NCI-H1417 treated with DMSO at 0.1 percent for 48 hours (cell line): ENCODE measurements at regions not wholly inside any gene's neighbourhood (a gene's known extent, or its start where the extent isn't known, plus 50 kb on each side); places are given as distances from the start of the nearest gene placed in this dataset.
"Not testable (repeated sequence)": the region's sequence is repeated elsewhere in the genome, so short reads cannot be mapped to it uniquely, and the experiment has no call there.

ENCODE experiments used
- DNase-seq: peaks from one replicate; lab custom pipeline; 2025; lab: John Stamatoyannopoulos, UW

- DNase-seq = not testable (repeated sequence)
Observed at GRCh38 chr17:26936645-26937044, 357.3 kb upstream of the WSB1 start.

DNA sequence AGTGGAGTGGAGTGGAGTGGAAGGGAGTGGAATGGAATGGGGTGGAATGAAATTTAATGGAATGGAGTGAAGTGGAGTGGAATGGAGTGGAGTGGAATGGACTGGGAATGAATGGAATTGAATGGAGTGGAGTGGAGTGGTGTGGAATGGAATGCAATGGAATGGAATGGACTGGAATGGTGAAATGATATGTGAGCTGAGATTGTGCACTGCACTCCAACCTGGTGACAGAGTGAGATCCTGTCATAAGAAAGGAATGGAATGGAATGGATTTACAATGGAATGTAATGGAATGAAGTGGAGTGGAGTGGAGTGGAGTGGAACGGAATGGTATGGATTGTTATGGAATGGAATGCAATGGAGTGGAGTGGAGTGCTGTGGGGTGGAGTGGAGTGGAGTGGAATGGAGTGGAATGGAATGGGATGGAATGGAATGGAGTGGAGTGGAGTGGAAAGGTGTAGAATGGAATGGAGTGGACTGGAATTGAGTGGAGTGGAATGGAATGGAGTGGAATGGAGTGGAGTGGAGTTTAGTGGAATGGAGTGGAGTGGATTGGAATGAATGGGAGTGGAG is 356.1 kb upstream of the WSB1 start:
- DNase-seq = not testable (repeated sequence)

GRCh38 chr17:26939755-26940154 is 354.2 kb upstream of the WSB1 start:
- not testable (repeated sequence) for DNase-seq

- DNase-seq = not testable (repeated sequence)
Observed at GRCh38 chr17:26940587-26940986, 353.3 kb upstream of the WSB1 start.

DNA sequence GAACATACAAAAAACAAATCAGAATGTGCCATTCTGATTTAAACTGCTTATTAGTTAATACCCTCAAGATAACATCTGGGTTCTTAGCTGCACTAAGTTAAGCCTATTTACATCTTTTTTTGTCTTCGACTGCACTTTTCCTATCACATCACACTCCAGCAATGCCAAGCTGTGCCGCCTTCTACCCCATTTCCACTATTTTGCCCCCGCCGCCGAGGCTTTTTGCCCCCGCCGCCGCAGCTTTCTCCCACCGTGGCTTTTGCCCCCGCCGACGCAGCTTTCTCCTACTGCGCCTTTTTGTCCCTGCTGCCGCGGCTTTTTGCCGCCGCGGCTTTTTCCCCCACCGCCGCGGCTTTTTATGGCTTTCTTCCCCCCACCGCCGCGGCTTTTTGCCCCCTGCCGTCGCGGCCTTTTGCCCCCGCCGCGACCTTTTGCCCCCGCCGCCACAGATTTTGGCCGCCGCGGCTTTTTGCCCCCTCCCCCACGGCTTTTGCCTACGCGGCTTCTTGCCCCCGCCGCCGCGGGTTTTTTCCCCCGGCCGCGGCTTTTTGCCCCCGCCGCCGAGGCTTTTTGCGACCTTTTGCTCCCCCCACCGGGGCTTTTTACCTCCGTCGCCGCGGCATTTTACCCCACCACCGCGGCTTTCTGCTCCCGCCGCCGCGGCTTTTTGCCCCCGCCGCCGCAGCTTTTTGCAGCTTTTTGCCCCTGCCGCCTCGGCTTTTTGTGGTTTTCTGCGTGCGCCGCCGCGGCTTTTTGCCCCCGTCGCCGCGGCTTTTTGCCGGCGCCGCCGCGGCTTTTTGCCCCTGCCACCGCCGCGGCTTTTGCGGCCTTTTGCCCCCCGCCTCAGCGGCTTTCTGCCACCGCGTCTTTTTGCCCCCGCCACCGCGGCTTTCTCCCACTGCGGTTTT is 331.4 kb upstream of the WSB1 start:
- no peak for DNase-seq

DNA sequence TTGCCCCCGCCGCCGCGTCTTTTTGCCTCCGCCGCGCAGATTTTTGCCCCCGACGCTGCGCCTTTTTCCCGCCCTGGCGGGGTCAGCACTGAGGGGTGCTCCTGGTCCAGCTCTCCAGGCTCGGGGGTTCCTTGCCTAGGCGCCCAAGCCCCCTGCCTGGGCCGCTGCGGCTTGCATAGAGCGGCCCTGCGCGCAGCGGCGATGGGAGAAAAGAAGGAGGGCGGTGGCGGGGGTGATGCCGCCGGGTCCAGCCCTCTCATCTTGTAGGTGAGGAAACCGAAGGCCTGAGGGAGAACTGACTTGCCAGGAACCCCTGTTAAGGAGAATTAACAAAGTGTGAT is 330.8 kb upstream of the WSB1 start:
- no peak for DNase-seq

DNA sequence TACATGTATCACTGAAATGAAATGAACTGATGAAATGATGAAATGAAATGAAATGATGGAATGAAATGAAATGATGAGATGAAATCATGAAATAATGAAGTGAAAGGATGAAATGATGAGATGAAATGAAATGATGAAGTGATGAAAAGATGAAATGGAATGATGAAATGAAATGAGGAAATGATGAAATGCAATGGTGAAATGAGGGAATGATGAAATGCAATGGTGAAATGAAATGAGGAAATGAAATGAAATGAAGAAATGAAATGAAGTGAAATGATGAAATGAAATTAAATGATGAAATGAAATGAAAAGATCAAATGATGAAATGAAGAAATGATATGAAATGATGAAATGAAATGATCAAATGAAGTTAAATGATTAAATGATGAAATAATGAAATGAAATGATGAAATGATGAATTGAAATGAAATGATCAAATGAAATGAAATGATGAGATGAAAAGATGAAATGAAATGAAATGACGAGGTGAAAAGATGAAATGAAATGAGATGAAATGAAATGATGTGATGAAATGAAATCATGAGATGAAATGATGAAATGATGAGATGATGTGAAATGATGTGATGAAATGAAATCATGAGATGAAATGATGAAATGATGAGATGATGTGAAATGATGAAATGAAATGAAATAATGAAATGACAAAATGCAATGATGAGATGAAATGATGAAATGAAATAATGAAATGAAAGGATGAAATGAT is 327.9 kb upstream of the WSB1 start:
- DNase-seq = not testable (repeated sequence)

DNA sequence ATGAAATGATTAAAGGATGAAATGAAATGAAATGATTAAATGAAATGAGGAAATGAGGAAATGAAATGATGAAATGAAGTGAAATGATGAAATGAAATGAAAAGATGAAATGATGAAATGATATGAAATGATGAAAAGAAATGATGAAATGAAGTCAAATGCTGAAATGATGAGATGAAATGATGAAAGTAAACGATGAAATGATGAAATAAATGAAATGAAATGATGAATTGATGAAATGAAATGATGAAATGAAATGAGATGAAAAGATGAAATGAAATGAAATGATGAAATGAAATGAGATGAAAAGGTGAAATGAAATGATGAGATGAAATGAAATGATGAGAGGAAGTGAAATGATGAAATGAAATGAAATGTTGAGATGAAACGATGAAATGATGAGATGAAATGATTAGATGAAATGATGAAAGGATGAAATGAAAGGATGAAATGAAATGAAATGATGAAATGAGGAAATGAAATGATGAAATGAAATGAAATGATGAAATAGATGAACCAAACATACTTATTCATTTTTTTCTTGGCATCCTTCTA is 327.2 kb upstream of the WSB1 start:
- not testable (repeated sequence) for DNase-seq

DNA sequence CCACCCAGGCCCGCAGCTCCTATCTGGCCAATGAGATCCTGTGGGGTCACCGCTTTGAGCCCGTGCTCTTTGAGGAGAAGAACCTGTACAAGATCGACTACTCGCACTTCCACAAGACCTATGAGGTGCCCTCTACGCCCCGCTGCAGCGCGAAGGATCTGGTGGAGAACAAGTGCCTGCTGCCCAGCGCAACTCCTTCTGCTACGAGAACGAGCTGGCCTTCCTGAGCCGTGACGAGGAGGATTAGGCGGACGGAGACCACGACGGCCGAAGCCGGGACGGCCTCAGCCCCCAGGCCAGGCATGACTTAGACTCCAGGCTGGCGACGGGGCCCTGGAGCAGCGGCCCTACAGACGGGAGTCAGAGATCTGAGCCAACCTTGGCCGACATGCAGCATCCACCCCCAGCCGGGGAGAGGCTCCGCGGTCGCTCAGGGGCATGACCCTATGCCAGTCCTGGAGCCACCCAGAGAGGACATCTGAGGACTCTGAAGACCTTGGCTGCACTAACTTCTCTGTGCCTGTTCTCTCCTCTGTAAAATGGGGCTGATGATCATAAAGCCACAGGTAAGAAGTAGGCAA is 312.0 kb upstream of the WSB1 start:
- not testable (repeated sequence) for DNase-seq

DNA sequence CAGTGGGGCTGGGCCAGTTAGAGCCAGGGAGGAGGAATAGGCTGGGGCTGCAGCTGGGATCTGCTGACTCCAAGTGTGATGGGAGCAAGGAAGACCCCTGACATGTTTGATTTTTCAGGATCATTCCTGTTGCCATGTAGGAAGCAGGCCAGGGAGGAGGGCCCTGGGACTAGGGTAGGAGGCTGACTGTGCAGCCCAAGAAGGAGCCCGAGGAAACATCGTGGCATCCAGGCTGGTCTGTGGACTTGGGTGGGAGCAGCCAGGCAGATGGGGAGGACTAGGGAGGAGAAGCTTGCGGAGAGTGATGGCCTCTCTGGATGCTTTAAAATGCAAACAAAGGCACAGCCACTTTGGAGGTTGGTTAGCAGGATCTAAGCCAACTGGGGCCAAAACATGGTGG is 311.4 kb upstream of the WSB1 start:
- DNase-seq = not testable (repeated sequence)

DNA sequence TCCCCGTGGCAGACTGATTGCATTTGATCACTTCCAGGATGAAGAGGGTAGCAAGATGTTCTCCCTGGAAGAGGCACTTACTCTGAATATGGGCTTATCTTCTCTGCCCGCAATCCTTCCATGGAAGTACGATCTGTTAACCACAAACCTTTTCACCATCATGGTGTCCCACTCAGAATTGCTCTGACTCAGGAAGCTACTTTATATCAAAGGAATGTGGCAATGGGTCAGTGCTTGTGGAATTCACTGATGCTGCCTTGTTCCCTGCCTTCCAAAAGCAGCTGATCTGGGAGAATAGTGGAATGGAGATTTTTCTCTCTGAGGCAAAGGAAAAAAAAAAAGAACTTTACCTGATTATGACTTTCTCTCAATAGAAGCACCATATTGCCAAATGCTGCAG is 306.1 kb upstream of the WSB1 start:
- not testable (repeated sequence) for DNase-seq

DNA sequence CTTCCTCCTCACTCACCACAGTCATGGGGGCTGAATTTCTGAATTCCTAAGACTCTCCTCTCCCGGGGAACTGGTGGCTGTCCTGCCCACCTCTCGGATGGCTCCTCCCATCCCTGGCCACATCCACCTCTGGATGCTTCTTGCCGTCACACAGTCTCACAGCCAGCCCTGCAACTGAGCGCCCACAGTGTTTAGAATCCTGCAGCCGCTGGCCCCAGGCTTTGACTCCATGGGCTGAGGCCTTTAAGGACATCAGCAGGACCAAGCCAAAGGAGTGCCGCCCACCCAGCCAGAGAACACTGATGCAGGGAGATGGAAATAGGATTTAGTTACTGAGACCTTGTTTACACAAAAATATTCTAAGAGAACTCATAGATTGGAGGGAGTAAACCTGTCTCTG is 299.3 kb upstream of the WSB1 start:
- DNase-seq = not testable (repeated sequence)

DNA sequence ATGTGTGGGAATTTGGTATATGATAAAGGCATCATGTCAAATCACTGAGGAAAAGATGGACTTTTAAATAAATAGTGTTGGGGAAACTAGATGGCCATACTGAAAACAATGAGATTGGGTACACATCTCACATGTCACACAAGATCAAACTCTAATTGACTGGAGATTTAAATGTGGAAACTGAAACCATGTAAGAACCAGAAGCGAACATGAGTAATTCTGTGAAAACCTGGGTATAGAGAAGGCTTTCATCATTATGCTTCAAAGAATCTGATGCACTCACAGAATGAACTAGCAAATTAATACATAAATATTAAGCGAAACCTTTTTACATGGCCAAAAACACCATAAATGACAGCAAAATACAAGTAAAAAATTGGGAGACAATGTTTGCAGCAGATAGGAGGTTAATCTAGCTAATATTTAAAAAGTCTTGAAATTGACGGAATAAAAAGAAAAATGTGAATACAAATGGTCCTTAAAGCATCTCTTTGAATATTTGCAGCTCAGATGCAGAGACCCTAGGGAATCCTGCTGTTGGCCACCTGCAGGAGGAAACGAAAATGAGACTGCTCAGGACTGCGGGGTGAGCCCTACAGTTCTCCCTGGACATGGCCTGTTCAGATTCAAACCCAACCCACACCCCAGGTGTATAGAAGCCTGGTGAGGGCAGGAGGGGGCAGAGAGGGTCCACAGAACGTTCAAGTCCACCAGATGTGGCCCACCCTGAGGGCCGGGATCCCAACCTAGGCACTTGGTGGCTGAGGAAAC is 297.6 kb upstream of the WSB1 start:
- DNase-seq = not testable (repeated sequence)

DNA sequence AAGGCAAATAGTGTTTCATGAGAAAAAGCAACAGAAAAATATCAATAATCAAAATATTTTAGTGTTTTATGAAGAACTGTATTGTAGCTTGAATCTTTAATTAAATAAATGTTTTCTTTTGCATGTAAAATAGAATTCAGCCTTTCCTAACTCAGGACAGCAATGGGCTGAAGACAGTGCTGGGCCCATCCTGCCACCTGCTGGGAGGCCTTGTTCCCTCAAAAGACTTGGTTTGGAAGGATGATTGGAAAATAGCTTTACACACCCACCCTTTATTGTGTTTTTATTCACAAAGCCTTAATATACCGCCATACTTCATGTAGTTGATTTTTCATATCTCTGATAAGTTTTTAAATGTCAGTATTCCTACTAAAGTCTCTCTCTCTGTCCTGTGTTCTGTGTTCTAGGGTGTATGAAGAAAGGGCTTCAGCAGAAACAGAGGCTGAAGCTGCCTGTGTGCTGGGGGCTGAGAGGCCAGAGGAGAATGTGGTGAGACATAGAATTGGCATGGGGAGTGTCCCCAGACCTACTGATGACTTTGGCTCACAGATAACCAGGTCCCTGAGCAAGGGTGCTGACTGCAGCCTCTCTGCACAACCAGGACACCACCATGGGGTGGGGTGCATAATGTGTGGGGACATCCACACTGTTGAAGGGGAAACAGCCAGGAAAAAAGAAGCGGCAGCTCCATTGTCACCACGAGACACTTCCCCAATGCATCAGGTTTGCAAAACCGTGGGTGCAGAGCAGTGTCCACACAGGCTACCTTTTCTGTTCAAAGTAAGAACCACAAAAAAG is 286.0 kb upstream of the WSB1 start:
- DNase-seq = not testable (repeated sequence)

DNA sequence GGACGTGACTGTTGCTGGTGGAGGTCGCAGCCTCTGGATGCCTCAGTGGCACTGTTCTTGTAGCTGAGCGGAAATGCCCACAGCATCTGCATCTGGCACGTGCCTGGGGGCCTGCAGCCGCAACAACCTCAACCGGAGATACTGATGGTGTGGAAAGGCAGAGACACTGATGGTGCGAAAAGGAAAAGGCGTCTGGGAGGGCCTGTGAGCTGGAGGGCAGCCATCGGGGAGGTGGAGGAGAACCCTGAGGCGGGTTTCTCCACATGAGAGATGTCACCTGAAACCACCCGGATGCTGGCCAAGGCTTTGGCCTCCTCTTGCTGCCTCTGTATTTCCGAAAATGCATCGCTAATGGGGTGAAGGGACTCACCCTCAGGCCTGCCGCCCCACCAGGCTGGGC is 284.8 kb upstream of the WSB1 start:
- DNase-seq = no peak

DNA sequence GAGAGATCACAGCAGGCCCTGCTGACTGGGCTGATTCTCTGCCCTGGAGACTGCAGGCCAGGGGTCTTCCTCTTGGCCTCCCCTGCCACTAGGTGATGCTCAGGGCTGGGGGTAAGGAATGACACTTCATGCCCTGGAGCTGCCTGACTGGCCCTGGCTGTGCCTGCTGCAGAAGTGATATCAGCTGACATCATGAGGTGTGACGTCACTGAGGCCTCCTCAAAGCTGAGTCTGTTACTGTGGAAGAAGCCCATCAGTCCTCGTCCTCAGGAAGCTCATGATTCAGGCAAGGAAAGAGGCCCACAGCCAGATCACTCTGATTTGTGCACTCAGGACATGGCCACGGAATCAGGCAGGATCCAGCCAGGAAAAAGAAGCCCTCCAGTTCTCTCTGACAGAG is 283.8 kb upstream of the WSB1 start:
- DNase-seq = not testable (repeated sequence)

- not testable (repeated sequence) for DNase-seq
Observed at GRCh38 chr17:27030552-27030951, 263.4 kb upstream of the WSB1 start.

DNA sequence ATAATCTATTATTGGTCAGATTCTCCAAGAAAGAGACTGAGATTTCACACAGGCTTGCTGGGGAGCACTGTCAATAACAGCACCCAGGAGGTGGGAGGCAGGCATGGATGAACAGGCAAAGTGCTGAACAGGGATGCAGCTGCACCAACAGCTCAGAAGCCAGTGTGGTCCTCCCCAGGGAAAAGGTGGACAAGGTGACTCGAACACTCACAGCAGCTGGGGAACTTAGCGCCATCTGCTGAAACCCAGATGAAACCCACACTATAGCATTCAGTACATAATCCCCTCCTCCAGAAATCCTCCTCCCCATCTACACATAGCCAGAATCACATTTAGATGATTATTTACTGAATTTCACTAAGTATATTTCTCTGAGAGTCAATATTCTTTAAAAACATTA is 255.2 kb upstream of the WSB1 start:
- DNase-seq = no peak

DNA sequence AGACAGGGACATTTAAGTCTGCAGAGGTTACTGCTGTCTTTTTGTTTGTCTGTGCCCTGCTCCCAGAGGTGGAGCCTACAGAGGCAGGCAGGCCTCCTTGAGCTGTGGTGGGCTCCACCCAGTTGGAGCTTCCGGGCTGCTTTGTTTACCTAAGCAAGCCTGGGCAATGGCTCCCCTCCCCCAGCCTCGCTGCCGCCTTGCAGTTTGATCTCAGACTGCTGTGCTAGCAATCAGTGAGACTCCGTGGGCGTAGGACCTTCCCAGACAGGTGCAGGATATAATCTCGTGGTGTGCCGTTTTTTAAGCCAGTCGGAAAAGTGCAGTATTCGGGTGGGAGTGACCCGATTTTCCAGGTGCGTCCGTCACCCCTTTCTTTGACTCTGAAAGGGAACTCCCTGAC is 248.9 kb upstream of the WSB1 start:
- not testable (repeated sequence) for DNase-seq

- DNase-seq = no peak
Observed at GRCh38 chr17:27049104-27049784, 244.7 kb upstream of the WSB1 start.
